ENCODE measurements at regions not wholly inside any gene's neighbourhood (a gene's known extent, or its start where the extent isn't known, plus 50 kb on each side); places are given as distances from the start of the nearest gene placed in this dataset.

DNA sequence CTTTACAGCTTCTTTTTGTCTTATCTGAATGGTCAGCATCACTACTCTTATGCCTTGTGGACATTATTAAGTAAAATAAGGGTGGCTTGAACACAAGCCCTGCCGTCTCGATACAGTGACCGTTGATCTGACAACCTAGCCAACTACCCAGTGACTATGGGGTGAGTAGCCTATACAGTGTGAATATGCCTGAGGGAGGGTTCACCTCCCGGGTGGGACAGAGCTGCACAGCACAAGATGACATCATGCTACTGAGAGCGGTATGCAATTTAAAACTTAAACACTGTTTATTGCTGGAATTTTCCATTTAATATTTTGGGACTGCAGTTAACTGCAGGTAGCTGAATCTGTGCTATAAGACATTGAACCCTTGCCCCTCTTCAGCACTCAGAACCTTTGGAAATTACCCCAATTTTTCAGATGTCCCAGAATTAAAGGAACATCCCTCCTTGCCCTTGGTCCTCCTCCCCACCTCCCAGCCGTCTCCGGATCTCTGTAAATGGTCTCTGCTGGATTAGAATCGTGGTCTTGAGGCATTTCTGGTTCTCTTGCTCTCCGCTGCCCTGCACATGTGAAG lies 618.5 kb downstream of the PTPRU start:
- DNase-seq: no peak

DNA sequence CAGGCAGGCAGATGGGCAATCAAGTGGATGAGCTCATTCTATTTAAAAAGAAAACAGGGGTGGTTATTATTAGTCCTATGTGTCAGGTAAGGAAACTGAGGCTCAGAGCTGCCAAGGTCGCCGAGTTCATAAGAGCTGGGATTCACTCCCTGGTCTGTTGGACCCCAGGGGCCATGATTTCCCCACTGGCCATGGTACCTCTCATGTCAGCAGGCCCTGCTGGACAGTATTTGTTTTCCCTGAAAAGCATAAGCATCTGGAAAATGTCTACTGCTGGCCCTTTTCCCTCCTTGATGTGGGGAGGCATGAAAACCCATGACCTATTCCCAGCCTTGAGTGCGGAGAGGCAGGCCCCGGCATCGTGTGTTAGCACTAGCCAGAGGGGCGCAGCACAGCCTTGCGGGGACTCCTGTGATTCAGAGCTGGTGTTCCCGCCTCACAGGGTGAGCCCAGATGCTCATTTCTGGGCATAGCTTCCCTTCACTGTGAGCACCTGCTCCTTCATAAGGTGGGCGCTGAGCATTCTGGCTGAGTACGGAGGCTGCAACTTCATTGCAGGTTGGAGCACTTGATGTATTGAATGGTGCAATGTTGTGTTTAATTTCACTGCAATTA lies 617.5 kb downstream of the PTPRU start:
- DNase-seq: no peak

DNA sequence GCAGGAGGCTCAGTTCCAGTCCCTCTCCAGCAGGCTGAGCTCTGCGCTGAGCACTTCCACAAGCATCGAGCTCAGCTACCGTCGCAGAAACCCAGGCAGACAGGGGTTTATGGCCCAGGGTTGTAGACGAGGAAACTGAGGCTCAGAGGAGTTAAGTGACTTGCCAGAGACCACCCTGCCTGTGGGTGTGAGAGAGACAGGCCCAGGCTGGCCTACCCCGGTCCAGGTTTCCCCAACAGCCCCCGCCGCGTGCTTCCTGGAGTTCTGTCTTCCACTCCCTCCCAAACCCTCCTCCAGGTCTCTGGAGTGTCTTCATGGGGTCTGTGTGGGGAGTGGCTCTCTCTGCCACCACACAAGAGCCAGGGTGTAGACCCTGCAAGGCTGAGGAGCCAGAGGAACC lies 615.9 kb downstream of the PTPRU start:
- no peak for DNase-seq

DNA sequence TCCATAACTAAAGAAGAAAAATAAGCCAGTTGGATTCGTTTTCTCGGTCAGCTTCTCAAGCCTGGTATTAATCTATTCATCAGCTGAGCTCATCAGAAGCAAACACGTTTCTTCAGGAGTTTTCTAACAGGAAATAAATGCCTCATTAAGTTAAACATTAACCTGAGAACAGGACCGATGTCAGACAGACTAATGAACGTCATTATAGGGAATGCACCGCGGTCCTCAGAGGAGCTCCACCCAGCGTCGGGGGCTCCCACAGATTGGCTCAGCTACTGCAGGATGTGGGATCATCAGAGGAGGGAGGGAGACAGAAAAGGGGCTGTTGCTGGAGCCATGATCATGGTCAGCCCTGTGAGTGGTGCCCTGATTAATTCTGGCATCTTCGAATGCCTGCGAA lies 615.4 kb downstream of the PTPRU start:
- DNase-seq: no peak

DNA sequence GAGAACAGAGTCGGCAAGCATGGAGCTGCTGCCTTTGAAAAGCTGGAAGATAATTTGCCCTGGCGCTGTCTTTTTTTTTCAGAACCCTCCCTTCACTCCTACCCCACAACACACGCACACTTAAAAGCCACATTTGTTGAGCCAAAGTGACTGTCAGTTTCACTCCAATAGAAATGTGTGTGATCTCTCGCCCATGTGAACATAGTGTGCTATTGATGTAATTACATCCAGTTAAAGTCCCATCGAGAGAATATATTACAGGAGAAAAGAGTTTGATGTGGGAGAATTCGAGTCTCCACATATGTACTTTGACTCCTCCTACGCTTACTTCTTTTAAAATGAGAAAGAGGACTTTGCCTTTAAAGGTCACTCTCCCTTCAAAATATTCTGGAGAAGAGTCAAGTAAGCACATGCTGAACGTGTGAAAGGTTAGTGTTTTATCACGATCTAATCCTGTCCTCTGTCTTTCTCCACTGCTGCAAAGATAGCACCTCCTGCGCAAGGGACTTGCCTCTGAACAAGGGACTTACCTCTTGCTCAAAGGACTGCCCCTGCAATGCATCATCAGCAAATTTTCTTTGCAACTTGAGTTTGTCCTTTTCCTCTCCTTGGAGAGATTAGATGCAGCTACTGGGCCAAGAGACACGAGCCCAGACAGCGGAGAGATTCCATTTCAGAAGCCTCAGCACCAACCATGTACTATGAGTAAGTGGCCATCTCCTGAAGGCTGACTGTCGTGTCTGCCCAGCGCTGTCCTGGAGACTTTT lies 613.9 kb downstream of the PTPRU start:
- DNase-seq: no peak

DNA sequence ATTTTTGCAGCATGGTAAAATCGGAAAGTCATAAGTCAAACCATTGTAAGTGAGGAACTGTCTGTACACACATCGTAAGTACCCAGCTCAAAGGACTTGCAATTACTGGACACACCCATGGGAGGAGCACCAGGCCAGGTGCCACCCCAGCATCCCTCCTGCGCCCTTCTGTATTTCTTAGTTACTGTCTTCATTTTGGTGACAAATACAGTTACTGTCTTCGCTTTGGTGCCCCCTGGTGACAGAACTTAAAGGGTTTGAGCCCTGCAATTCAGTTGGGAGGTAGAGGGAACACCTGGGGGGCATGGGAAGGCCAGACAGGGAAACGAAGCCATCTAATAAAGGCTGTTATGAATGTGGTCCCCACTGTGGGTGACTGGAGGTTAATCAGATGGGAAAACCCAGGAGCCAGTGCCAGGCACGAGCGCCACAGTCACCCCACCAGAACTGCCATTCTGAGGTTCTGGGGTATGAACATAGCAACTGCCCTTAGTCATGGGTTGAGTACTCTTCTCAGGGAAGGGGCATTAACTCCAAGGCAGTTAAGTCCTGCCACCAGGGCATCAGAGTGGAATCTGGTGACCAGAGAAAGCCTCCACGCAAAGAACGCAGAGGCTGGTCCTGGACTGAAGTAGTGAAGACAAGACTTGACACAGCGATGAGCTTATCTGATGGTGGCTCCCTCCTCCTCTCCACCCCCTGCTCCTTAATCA lies 612.9 kb downstream of the PTPRU start:
- DNase-seq: peak; percentile 33 to 43

DNA sequence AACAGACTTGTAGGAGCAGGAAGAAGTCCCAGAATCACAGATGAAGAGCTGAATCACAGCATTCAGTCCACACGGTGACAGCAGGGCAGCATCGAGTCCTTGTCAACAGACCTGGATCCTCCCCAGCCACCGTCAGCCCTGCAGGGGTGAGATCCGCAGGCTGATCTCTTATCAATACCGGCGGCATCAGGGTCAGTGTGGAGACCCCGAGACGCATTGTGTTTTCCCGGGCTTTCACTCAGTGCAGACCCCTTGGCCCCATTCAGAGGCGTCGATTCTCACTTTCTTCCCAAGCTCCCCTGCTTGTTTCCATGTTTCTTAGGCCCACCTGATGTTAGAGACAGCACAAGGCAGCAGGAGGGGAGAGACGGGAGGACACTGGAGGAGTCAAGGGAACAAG lies 609.6 kb downstream of the PTPRU start:
- no peak for DNase-seq

DNA sequence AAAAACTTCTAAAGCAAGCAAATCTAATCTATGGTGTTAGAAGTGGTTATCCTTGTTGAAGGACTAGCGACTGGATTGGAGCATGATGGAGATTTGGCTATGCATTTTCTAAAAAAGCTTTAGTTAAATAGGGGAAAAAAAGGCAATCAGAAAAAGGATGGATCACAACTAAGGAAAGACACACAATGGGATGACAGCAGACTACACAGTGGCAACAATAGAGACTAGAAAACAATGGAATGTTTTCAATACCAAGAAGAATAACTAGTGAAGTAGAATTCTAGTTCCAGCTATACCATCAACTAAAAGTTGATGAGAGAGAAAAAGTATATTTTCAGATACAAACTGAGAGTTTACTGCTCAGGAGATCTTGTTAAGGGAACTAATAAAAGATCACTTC lies 605.8 kb downstream of the PTPRU start:
- no peak for DNase-seq

DNA sequence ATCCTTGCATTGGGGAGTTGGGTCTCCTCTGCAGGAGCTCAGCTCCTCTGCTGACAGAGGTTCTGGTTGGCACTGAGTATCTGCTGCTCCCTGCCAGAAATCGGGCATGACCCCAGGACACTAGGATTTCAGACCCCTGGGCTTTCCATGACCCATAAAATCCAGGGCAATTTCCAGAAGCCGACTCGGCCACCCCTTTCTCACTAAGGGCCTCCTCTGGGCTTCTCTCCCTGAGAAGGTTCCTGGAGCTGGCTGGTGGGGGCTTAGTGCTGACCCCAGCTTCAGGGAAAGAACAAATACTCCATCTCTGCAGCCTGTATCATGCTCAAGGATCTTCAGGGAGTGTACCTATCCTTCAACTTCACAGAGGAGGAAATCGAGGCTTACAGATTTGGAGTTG lies 603.4 kb downstream of the PTPRU start:
- DNase-seq: no peak

DNA sequence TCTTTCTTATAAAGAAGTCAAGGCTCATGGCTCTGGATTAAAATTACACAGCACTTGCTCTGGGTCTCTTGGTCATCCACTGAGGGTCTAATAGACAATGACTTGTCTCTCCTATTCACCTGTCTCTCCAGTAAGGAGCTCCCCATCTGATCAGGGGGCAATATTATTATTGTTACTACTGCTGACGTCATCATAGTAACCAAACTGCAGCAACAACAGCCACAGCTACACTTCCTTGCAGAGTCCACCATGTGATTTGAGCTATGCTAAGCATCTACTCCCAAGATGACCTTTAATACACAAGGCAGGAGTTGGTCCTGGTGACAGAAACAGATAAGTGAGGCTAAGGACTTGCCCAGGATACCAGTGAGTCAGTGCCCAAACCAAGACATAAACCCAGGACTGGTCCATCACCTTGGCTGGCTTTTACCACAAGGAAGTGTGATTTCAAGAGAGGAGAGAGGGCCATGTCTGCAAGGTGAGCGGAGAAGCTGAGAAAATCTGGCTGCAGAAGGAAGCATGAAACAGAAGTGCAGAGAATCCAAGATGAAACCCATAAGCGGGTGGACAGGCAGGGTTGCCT lies 602.5 kb downstream of the PTPRU start:
- DNase-seq: no peak

DNA sequence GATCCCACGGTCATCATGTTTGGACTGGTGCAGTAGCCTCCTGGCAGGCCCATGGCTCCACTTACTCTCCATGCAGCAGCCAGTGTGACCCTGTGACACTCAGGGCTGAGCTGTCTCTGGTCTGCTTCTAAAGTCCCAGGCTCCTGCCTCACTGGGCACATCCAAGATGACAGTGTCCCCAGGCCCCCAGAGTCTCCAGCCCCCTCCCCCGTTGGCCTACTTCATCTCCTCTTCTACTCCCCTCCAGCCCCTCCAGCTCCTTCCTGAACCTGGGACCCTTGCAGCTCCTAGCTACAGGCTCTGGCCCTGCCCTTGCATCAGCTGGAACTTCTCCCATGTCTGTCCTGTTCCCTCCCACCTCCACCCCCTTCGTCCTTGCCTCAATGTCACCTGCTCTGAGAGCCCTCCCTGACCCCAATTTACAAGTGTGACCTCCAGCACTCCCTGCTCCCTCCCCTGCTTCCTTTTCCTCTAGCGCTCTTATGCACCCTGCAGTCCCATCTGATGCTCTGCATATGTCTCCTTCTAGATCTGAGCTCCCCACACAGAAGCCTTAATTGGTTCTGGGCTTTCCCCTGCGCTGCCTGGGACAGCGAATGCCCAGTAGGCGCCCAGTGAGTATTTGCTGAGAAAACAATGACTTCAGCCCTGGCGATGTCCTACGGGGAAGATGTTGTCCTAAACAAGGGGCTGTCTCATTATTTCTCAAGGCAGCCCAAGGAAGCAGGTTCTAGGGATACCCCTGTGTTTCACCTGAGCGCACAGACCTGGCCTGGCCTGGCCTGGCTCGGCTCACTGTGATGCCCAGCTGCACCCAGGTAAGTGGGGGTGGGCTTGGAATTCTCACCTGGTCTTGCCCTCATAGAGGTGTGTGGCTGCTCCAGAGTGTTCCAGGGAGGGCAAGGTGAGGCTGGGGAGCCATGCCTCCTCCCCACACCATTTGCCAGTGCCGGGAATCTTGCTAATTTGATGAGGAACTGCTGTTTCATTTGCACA lies 600.6 kb downstream of the PTPRU start:
- DNase-seq: no peak

DNA sequence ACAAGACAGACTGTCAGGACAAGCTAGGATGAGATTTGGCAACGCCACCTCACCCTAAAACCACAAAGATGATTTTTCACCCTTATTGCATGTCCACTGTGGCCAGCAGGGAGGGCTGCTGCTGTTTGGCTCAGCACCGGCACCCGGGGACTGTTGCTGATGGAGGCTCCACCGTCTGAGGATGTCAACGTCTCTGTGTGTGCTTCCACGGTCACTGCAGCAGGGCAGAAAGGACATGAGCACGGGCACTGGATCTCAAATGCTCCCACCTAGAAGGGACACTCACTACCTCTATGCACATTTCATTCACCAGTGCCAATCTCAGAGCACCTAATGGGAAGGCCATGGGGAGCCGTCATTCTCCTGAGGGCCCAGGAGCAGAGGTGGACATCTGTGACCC lies 599.6 kb downstream of the PTPRU start:
- DNase-seq: no peak

DNA sequence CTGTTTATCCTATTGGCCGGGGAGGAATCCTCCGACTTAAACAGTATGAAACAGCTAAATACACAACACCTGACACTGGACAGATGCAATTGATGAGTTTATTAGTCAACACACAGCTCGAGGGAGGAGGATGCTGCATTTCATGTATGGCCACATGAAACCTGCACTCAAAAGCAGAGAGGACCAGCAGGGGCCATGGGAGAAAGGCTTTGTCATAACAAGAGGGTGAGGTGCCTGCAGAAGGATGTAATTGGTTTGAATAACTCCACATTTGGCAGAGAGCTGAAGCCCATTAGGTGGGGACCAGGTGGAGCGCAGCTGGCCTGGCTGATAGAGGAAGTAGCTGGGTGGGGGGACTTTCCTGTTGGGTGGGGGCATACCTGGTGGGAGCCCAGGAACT lies 599.1 kb downstream of the PTPRU start:
- no peak for DNase-seq

DNA sequence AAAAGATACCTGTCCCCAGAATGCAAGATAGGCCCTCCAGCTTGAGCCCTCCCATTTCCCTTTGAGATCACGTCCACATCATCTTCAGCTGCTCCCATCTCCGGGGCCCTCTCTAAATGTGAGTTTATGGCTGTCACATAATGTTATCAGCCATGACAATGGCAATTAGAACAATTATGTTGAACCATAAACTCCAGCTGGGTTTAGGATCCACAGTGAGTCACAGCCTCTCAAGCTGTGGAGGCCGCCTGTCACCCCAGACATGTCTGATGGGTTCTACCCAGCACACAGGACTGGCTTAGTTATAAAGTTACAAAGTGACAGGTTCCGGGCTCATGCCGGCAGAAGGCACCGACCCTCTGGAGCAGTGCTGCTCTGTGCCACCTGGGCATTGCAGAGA lies 597.3 kb downstream of the PTPRU start:
- DNase-seq: no peak

DNA sequence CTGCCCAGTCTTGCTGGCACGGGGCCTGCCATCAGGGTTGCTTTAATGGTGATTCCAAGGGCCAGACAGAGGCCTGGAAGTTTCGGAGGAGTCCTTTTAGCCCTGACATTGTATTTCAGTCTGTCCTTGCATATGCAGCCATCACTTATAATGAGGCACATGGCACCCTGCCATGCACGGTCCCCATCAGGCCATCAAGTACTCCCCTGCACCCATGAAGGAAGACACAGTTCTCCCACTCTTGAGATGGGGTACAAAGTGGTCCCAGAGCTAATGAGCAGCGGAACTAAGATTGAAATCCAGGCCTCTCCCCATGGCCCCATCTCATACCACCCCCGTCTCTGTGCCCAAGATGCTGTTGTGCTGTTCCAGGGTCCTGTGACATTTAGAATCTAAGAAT lies 596.6 kb downstream of the PTPRU start:
- DNase-seq: no peak

DNA sequence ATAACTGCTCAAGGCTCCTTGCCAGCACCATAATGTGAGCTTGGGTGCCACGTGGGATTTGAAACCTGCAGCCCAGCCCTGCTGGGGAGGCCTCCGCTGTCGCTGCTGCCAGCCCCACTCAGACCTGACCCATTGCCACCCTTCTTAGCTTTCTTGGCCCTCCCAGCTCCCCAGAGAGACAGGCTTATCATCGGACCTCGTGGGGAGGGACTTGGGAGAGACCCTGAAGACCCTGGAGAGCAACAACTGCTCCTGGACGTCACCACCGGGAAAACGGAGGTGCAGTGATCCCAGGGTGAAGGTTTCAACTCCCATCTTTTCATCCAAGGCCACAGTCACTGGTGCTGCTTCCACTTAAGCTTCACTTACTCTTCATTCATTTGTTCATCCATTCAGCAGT lies 596.1 kb downstream of the PTPRU start:
- DNase-seq: no peak

DNA sequence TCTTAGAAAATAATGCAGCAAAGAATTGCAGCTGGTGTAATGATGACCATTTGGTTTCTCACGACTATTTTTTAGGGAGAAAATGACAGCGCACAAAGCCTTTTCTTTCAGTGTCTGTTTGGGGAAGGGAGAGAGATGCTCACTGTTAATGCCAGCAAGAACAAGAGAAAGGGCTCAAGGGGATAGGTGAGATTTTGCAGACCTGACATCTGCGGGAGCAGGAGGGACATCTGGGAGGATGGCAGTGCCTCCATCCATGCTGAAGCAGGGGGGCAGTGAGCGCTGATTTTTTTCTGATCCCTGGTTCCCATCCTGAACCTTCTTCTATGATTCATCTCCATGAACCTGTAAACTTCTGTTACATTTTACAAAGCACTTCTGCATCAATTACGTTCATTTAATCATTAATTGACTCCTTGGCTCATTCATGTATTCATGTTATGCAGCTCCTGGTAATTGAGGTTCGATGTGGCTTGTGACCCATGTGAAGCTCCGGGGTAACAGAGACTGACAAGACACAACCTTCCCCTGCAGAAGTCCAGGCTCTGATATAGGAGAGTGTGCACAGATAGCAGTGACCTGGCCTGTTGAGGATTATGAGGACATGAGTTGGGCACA lies 595.3 kb downstream of the PTPRU start:
- DNase-seq: no peak

DNA sequence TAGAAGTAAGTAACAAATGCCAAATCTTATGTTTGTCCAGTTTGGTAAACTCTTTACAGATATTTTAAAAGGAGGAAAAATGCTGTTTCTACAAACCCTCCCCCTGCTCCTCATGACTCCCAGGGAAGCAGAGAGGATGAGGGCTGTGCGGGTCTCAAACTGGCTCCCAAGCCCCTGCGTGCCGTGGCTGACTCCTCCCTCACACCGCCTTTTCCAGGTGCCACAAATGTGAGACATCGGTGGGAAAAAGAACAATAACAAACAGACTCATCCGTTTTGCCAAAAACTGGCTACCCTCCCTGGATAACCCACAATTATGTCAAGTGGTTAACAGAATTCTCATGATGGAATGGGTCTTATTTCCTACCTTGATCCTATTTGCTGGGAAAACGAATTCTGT lies 594.6 kb downstream of the PTPRU start:
- no peak for DNase-seq

DNA sequence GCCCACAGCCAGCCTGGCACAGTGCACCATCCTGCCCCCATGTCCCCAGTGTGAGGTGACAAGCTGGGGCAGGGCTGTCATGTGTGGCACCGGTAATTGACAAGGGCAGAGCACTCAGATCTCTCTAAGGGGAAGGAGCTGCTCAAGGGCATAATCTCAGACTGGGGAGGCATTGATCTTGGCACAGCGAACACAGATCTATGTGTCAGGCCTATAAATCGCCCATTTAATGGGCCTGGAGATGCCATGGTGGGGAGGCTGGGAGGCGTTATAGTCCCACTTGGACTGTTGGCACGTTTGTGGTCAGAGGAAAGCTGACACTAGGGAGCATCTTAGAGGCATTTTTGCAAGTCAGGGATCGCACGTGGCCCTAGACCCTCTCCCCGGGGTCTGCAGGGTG lies 594.1 kb downstream of the PTPRU start:
- no peak for DNase-seq

DNA sequence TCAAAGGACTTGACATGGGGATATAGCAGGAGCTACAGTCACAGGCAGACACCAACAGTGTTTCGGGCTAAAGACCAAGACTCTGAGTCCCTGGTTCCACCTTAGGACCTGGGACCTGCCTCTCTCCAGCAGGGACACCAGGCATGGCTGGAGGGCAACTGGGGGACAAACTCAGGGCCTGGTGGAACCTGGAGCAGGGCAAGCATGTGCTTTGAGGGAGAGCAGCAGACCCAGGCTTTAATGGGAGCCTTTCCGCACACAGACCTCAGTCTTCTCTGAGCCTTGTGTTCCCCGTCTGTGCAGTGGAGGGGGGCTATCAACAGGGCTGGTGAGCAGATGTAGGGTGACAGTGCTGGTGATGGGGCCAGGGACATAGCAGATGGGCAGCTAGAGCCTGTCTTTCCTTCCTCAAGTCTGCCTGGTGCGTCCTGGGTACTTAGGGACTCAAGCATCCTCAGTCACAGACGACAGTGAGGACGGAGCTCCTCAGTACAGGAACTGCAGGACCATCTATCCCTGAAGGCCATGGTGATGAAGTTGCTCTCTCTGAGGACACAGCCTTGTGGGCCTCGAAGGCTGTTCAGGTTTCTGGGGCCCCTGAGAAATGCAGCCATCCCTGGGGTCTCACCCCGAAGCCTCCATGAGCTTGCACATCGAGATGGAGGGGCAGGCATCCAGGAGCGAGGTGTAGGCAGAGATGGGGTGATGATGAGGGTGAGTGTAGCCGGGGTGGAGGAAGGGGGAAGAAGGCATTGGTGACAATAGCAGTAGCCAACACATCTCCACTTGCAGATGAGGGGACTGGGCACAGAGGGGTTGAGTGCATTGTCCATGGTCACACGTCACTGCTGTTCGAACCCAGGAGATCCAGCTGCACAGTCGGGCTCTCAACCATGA lies 593.4 kb downstream of the PTPRU start:
- DNase-seq: no peak

Data from inflammatory macrophage (primary cell).